ENCODE measurements at regions not wholly inside any gene's neighbourhood (a gene's known extent, or its start where the extent isn't known, plus 50 kb on each side); places are given as distances from the start of the nearest gene placed in this dataset.
A peak's percentile ranks its signal among the peaks of the same experiment; 100 is the strongest.

- ATAC-seq (no peak), DNase-seq (ENCODE audit: low read depth, low spot score) (no peak)
- in situ Hi-C loops (cut with HindIII; ENCODE audit: low pct_unique_long_range_greater_than_20kb, low sequenced_read_pairs): no loop called here
- BruUV-seq (replicated peaks): no TSS peak
- Histone ChIP-seq H3K9me3 (ENCODE audit: control insufficient read depth, insufficient read depth, low read depth, low read length) (no peaks in the 10 kb centered on the region), H3K27me3 (ENCODE audit: control insufficient read depth, insufficient read depth, low read length) (no peaks in the 10 kb centered on the region), H3K4me1 (ENCODE audit: control insufficient read depth, insufficient read depth, low read length) (no peaks in the 10 kb centered on the region), H3K27ac (ENCODE audit: low read length) (no peak overlapping the region), H3K36me3 (ENCODE audit: control insufficient read depth, insufficient read depth, low read length) (no peaks in the 10 kb centered on the region), H3K4me3 (ENCODE audit: low read depth in 2 of 2, low read length in 2 of 2) (no peak overlapping the region)
- ChIA-PET POLR2A (no interaction called here), CTCF (no interaction called here)
- intact Hi-C loops (cut with micrococcal nuclease; ENCODE audit: unreplicated experiment): no loop called here
- TF ChIP-seq, protein P1, sequence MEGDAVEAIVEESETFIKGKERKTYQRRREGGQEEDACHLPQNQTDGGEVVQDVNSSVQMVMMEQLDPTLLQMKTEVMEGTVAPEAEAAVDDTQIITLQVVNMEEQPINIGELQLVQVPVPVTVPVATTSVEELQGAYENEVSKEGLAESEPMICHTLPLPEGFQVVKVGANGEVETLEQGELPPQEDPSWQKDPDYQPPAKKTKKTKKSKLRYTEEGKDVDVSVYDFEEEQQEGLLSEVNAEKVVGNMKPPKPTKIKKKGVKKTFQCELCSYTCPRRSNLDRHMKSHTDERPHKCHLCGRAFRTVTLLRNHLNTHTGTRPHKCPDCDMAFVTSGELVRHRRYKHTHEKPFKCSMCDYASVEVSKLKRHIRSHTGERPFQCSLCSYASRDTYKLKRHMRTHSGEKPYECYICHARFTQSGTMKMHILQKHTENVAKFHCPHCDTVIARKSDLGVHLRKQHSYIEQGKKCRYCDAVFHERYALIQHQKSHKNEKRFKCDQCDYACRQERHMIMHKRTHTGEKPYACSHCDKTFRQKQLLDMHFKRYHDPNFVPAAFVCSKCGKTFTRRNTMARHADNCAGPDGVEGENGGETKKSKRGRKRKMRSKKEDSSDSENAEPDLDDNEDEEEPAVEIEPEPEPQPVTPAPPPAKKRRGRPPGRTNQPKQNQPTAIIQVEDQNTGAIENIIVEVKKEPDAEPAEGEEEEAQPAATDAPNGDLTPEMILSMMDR (IDR thresholded peaks at IDR 0.05): 0 out of 2 replicates have a peak, but pooled peaks have one; percentile 3
- TF ChIP-seq TCF7L2 (IDR thresholded peaks at IDR 0.05; ENCODE audit: low read depth, low read length): no peak
- no peak for TF ChIP-seq SIN3A (IDR thresholded peaks at IDR 0.05; ENCODE audit: borderline replicate concordance, insufficient read depth, low read depth, low read length)
Measured at GRCh38 chr12:66942741-66943465, 264.0 kb upstream of the GRIP1 start.

DNA sequence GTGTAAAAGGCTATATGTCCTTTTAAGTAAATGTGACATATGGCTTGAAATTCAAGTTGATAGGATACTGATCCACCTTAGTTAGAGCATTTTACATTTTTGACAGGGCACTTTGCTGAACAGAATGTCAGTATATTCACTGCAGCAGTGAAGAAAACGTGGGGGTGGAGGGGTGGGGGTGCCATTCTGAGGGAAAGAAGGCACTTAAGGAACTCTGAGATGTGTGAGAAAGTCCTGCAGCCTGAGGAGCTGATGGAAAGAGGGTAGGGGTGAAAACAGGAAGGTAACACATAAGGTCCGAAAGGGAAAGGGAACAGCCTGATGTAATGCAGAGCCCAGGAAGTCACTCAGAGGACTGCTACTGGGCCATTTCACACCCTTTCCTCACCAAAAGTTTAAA lies 265.5 kb upstream of the GRIP1 start:
- BruUV-seq (replicated peaks): no TSS peak
- H3K36me3 ChIP-seq (ENCODE audit: control insufficient read depth, insufficient read depth, low read length): no peaks in the 10 kb centered on the region
- ATAC-seq: no peak
- 0 out of 2 replicates have a peak, but pooled peaks cover 4% of the 10 kb centered on the region for H3K27me3 ChIP-seq (ENCODE audit: control insufficient read depth, insufficient read depth, low read length)
- no peak for DNase-seq (ENCODE audit: low read depth, low spot score)
- H3K27ac ChIP-seq (ENCODE audit: low read length): no peak overlapping the region
- CTCF ChIA-PET: no interaction called here
- TF ChIP-seq, protein P1 (IDR thresholded peaks at IDR 0.05): no peak
- TF ChIP-seq REST (IDR thresholded peaks at IDR 0.05; ENCODE audit: insufficient read depth in 1 of 2, low read depth in 2 of 2, low read length in 1 of 2): no peak
- TF ChIP-seq POLR2AphosphoS5 (IDR thresholded peaks at IDR 0.05; ENCODE audit: low read depth, low read length): no peak
- TF ChIP-seq SIN3A (IDR thresholded peaks at IDR 0.05; ENCODE audit: borderline replicate concordance, insufficient read depth, low read depth, low read length): no peak
- TF ChIP-seq TCF7L2 (IDR thresholded peaks at IDR 0.05; ENCODE audit: low read depth, low read length): no peak
- H3K4me1 ChIP-seq (ENCODE audit: control insufficient read depth, insufficient read depth, low read length): no peaks in the 10 kb centered on the region
- intact Hi-C loops (cut with micrococcal nuclease; ENCODE audit: unreplicated experiment) (no loop called here), in situ Hi-C loops (cut with HindIII; ENCODE audit: low pct_unique_long_range_greater_than_20kb, low sequenced_read_pairs) (no loop called here)
- no peak overlapping the region for H3K4me3 ChIP-seq (ENCODE audit: low read depth in 2 of 2, low read length in 2 of 2)
- POLR2A ChIA-PET: no interaction called here
- H3K9me3 ChIP-seq (ENCODE audit: control insufficient read depth, insufficient read depth, low read depth, low read length): no peaks in the 10 kb centered on the region

Data from Panc1 (cell line).